ENCODE measurements at regions not wholly inside any gene's neighbourhood (a gene's known extent, or its start where the extent isn't known, plus 50 kb on each side); places are given as distances from the start of the nearest gene placed in this dataset.
"Not testable (repeated sequence)": the region's sequence is repeated elsewhere in the genome, so short reads cannot be mapped to it uniquely, and the experiment has no call there.

DNA sequence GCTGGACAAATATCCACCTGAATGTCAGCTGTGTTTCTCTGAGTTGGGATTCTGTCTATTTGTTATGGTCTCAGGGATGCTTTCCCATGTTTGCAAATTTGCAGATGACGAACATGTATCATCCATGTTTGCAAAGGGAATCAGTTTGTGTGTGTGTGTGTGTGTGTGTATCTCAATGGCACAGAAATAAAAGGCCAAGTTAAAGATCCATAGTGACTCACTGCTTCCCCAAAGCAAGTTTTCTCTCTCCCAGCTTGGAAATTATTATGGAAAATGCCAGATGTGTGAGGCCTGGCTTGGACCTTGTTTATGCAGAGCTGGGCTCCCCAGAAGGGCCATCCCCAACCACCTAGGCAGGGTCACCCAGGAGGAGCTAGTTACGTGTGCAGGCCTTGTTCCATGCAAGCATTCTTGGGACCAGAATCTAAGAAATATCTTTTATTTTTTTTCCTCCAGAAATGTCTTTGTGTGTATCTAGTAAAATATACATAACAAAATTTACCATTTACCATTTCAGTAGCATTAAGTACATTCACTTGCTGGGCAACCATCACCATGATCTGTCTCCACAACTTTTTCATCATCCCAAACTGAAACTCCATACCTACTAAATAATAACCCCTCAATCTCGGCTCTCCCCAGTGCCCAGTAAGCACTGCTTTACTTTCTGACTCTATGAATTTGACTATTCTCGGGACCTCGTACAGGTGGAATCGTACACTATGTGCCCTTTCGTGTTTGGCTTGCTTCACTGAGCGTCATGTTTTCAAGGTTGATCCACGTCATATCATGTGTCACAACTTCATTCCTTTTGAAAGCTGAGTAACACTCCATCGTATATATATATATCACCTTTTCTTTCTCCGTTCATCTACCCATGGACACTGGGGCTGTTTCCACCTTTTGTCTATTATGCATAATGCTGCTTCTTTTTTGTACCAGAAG is 56.6 kb upstream of the WNT7B start:
- no peak overlapping the region for H3K27ac ChIP-seq
- no peaks in the 10 kb centered on the region for H3K36me3 ChIP-seq
- no peaks in the 10 kb centered on the region for H3K9me3 ChIP-seq
- no peak for TF ChIP-seq POLR2A (IDR thresholded peaks at IDR 0.05)
- no peak for TF ChIP-seq EP300 (IDR thresholded peaks at IDR 0.05)
- TF ChIP-seq, protein P1, sequence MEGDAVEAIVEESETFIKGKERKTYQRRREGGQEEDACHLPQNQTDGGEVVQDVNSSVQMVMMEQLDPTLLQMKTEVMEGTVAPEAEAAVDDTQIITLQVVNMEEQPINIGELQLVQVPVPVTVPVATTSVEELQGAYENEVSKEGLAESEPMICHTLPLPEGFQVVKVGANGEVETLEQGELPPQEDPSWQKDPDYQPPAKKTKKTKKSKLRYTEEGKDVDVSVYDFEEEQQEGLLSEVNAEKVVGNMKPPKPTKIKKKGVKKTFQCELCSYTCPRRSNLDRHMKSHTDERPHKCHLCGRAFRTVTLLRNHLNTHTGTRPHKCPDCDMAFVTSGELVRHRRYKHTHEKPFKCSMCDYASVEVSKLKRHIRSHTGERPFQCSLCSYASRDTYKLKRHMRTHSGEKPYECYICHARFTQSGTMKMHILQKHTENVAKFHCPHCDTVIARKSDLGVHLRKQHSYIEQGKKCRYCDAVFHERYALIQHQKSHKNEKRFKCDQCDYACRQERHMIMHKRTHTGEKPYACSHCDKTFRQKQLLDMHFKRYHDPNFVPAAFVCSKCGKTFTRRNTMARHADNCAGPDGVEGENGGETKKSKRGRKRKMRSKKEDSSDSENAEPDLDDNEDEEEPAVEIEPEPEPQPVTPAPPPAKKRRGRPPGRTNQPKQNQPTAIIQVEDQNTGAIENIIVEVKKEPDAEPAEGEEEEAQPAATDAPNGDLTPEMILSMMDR (IDR thresholded peaks at IDR 0.05), result no peak
- TF ChIP-seq POLR2AphosphoS5 (IDR thresholded peaks at IDR 0.05), result no peak
- H3K4me1 ChIP-seq, result peaks cover 46% of the 10 kb centered on the region
- peak; percentile 48 to 50 for DNase-seq (ENCODE audit: low spot score in 2 of 2)
- H3K27me3 ChIP-seq, result no peaks in the 10 kb centered on the region
- no peak overlapping the region for H3K4me3 ChIP-seq
- 78% methylated on average over 11 of the region's 11 CpGs for WGBS

DNA sequence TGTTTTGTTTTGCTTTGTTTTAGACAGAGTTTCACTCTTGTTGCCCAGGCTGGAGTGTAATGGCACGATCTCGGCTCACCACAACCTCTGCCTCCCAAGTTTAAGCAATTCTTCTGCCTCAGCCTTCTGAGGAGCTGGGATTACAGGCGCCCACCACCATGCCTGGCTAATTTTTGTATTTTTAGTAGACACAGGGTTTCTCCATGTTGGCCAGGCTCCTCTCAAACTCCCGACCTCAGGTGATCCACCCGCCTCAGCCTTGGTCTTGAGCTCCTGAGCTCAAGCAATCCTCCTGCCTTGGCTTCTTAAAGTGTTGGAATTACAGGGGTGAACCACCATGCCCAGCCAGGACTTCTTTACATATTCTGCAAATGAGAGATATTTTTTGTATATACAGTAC is 57.5 kb upstream of the WNT7B start:
- DNase-seq (ENCODE audit: low spot score in 2 of 2), result peak; percentile 32 to 45
- not testable (repeated sequence) for H3K27me3 ChIP-seq, H3K27ac ChIP-seq, H3K9me3 ChIP-seq, H3K36me3 ChIP-seq, H3K4me3 ChIP-seq
- WGBS, result 81% methylated on average over 5 of the region's 5 CpGs
- H3K4me1 ChIP-seq, result peaks cover 56% of the 10 kb centered on the region

DNA sequence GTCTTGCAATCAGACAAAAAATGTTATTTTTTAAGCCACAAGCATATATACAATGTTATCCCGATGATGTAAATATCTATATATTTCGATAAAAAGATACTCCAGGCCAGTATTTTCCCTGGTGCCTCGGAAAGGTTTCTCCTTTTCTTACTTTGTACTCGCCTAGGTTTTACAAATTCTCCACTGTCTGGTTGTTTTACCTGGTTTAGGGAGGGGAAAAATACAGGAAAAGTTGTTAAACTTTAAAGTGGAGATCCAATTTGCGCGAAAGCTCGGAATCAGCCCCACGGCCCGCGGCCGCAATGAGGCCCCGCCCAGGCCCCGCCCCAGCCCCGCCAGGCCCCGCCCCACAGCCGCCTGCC is 58.4 kb upstream of the WNT7B start:
- Histone ChIP-seq H3K9me3 (no peaks in the 10 kb centered on the region), H3K36me3 (no peaks in the 10 kb centered on the region), H3K27me3 (no peaks in the 10 kb centered on the region), H3K4me1 (peaks cover 64% of the 10 kb centered on the region), H3K4me3 (peak overlapping the region; percentile 59), H3K27ac (peak overlapping the region; percentile 86)
- 2% methylated on average over 14 of the region's 16 CpGs for WGBS
- TF ChIP-seq POLR2A (IDR thresholded peaks at IDR 0.05) (no peak), POLR2AphosphoS5 (IDR thresholded peaks at IDR 0.05) (no peak), EP300 (IDR thresholded peaks at IDR 0.05) (no peak)
- TF ChIP-seq, protein P1 (IDR thresholded peaks at IDR 0.05), result no peak
- DNase-seq (ENCODE audit: low spot score in 2 of 2), result no peak

DNA sequence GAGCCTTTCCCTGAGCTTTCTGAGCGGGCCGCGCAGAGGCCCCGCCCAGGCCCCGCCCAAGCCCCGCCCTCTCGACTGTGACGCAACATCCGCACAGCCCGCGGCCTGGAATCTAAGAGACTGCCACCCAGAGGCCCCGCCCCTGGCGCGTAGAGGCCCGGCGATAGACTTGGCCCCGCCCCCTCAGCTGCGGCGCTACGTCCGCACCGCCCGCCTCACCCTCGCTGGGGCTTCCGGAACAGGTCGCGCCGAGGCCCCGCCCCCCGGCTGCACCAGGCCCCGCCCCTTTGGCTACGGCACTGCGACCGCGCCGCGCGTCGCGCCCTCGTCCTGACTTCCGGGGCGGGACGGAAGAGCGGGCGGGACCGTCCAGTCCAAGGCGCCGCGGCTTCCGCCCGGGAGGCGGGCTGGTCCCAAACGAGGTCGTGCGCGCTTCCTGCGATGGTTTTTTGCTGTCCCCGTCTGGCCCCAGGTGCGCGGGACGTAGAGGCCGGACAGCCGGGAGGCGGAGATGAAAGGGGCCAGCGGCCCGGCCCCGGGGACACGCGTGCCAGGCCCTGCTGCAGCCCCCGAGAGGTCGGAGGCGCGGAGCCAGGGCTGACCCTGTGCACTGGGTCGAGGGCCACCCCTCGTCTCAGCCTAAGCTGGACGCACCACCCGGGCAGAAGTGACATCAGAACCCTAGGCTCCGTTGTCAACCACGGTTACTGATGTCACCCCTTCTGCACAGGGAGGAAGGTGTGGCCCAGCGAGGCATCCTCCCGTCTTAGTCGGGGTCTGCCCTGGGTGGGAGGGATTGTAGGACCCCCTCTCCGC is 59.0 kb upstream of the WNT7B start:
- Histone ChIP-seq H3K4me1 (peaks cover 70% of the 10 kb centered on the region), H3K27me3 (no peaks in the 10 kb centered on the region), H3K27ac (peak overlapping the region; percentile 96), H3K36me3 (no peaks in the 10 kb centered on the region), H3K4me3 (peak overlapping the region; percentile 59), H3K9me3 (no peaks in the 10 kb centered on the region)
- WGBS, result 5% methylated on average over 4 of the region's 84 CpGs
- peak; percentile 75 to 94 (median 84) for TF ChIP-seq POLR2AphosphoS5 (IDR thresholded peaks at IDR 0.05)
- TF ChIP-seq, protein P1 (IDR thresholded peaks at IDR 0.05), result no peak
- TF ChIP-seq EP300 (IDR thresholded peaks at IDR 0.05), result no peak
- TF ChIP-seq POLR2A (IDR thresholded peaks at IDR 0.05), result peak; percentile 69 to 96
- DNase-seq (ENCODE audit: low spot score in 2 of 2), result peak; percentile 99 to 100

DNA sequence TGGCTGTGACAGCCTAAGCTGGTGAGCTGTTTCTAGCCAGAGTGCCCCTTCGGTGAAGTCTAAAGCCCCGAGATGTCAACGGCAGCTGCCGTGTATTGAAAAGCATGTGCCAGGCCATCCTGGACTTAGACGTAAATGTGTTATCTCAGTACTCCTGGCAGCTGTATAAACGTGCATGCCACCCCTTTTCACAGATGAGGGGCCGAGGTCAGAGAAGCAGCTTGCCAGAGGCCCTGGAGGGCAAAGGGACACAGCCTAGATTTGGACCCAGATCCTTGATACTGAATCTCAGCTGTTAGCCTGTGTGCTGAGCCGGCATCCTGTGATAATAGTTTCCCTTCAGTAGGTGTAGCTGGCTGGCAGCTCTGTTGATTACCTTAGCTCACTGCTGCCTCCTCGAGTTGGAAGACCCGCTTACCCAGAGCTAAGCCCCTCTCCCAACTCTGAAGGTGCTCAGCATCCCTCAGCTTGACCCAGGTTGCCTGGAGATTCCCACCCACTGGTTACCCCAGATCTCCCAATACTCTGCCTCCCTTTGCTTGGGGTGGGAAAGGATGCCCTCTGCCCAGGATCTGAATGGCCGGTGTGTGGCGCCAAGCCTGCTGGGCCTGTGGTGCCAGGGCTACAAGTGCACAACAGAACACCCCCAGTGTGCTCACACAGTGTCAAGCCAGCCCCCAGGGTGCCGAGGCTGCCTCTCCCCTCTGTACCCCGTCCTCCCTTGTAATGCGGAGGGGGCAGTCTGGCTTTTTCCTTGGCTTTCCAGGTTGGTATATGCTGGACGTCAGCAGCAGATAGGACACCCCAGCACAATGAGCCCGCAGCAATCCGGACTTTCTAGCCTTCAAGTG is 59.8 kb upstream of the WNT7B start:
- Histone ChIP-seq H3K27ac (peak overlapping the region; percentile 96), H3K4me3 (peak overlapping the region; percentile 59), H3K4me1 (peaks cover 79% of the 10 kb centered on the region), H3K27me3 (no peaks in the 10 kb centered on the region), H3K36me3 (no peaks in the 10 kb centered on the region), H3K9me3 (no peaks in the 10 kb centered on the region)
- TF ChIP-seq EP300 (IDR thresholded peaks at IDR 0.05) (no peak), POLR2AphosphoS5 (IDR thresholded peaks at IDR 0.05) (no peak), POLR2A (IDR thresholded peaks at IDR 0.05) (no peak)
- TF ChIP-seq, protein P1 (IDR thresholded peaks at IDR 0.05), result peak in 1 of 2 donors; percentile 19
- DNase-seq (ENCODE audit: low spot score in 2 of 2), result peak; percentile 74 to 78
- WGBS, result 41% methylated on average over 8 of the region's 18 CpGs
